CD14-positive monocyte (primary cell): ENCODE measurements at regions not wholly inside any gene's neighbourhood (a gene's known extent, or its start where the extent isn't known, plus 50 kb on each side); places are given as distances from the start of the nearest gene placed in this dataset.

Source experiments
- DNase-seq, 3 donors: peaks; one replicate each; pipeline ENCODE4 v3.0.0-alpha.2; 2011 to 2022
- H2AFZ ChIP-seq: 2 replicates; pipeline ENCODE4 v1.6.0; 2012; ENCODE audit warnings: mild to moderate bottlenecking, low read depth, low read length, inconsistent platforms; ENCODE audit not compliant: insufficient read depth, poor library complexity, severe bottlenecking
- H3K27ac ChIP-seq, 2 donors: 1 replicate in 1 of 2; 2 replicates in 1 of 2; pipeline ENCODE4 v1.5.1; 2012 to 2013; ENCODE audit warnings: low read length in 2 of 2, control low read depth in 1 of 2, inconsistent platforms in 1 of 2, low read depth in 1 of 2, mild to moderate bottlenecking in 1 of 2
- H3K27me3 ChIP-seq, 2 donors: one replicate each; pipeline versions ENCODE4 v1.6.0 to v1.6.1; 2011 to 2013; ENCODE audit warnings: low read length in 2 of 2; ENCODE audit not compliant: control insufficient read depth in 2 of 2, insufficient read depth in 2 of 2
- H3K36me3 ChIP-seq, 2 donors: replicated peaks in 1 of 2; 1 replicate in 1 of 2; 2 replicates in 1 of 2; pipeline versions ENCODE4 v1.5.1 to v1.6.1; 2012 to 2013; ENCODE audit warnings: low read length in 2 of 2, control low read depth in 1 of 2, inconsistent platforms in 1 of 2, mild to moderate bottlenecking in 1 of 2; ENCODE audit not compliant: insufficient read depth in 2 of 2, control insufficient read depth in 1 of 2
- H3K4me1 ChIP-seq, 2 donors: 1 replicate in 1 of 2; 2 replicates in 1 of 2; pipeline versions ENCODE4 v1.5.1 to v1.6.1; 2012 to 2013; ENCODE audit warnings: low read length in 2 of 2, control low read depth in 1 of 2, inconsistent platforms in 1 of 2, mild to moderate bottlenecking in 1 of 2, moderate library complexity in 1 of 2; ENCODE audit not compliant: insufficient read depth in 2 of 2, control insufficient read depth in 1 of 2
- H3K4me2 ChIP-seq: replicated peaks from 2 replicates; pipeline ENCODE3; 2012; ENCODE audit warnings: low read length, moderate library complexity, mild to moderate bottlenecking; ENCODE audit not compliant: poor library complexity, severe bottlenecking; ENCODE audit errors: extremely low read depth
- H3K4me3 ChIP-seq, 3 experiments: fragments of 200-600 bp in 1 of 3; sonication (generic) in 1 of 3; replicated peaks in 1 of 3; 1 replicate in 2 of 3; 2 replicates in 1 of 3; pipeline ENCODE4 v1.5.1; 2011 to 2013; ENCODE audit warnings: low read length in 3 of 3, mild to moderate bottlenecking in 3 of 3, control low read depth in 2 of 3, low read depth in 2 of 3, inconsistent platforms in 1 of 3, moderate library complexity in 1 of 3
- H3K79me2 ChIP-seq: 2 replicates; pipeline ENCODE4 v1.6.0; 2012; ENCODE audit warnings: mild to moderate bottlenecking, control low read depth, inconsistent platforms, low read length, moderate library complexity; ENCODE audit not compliant: insufficient read depth
- H3K9ac ChIP-seq: 2 replicates; pipeline ENCODE4 v1.6.0; 2017; ENCODE audit warnings: low read length, mild to moderate bottlenecking; ENCODE audit not compliant: insufficient read depth, poor library complexity, severe bottlenecking
- H3K9me3 ChIP-seq, 2 donors: replicated peaks in 1 of 2; 1 replicate in 1 of 2; 2 replicates in 1 of 2; pipeline versions ENCODE4 v1.5.1 to v1.6.1; 2012 to 2013; ENCODE audit warnings: low read length in 2 of 2, control low read depth in 1 of 2; ENCODE audit not compliant: control insufficient read depth in 1 of 2, insufficient read depth in 1 of 2
- H4K20me1 ChIP-seq: 2 replicates; pipeline ENCODE4 v1.6.0; 2012; ENCODE audit warnings: mild to moderate bottlenecking, low read length, control low read depth, moderate library complexity; ENCODE audit not compliant: insufficient read depth
- H3K27ac Mint-ChIP-seq, 7 donors: one replicate each; pipeline ENCODE4 v1.8.0; 2020; ENCODE audit warnings: mild to moderate bottlenecking in 7 of 7, mixed read lengths in 7 of 7, moderate library complexity in 6 of 7, inconsistent platforms in 2 of 7
- H3K27me3 Mint-ChIP-seq, 3 donors: one replicate each; pipeline ENCODE4 v1.8.0; 2021 to 2022; ENCODE audit warnings: low read depth in 3 of 3, mild to moderate bottlenecking in 3 of 3, mixed read lengths in 3 of 3, moderate library complexity in 3 of 3, inconsistent platforms in 1 of 3
- H3K36me3 Mint-ChIP-seq, 2 donors: one replicate each; pipeline ENCODE4 v1.8.0; 2020; ENCODE audit warnings: mixed read lengths in 2 of 2, inconsistent platforms in 1 of 2, mild to moderate bottlenecking in 1 of 2
- H3K4me1 Mint-ChIP-seq: one replicate; pipeline ENCODE4 v1.8.0; 2020; ENCODE audit warnings: mild to moderate bottlenecking, mixed read lengths
- H3K4me3 Mint-ChIP-seq, 2 donors: one replicate each; pipeline ENCODE4 v1.8.0; 2020; ENCODE audit warnings: mild to moderate bottlenecking in 2 of 2, mixed read lengths in 2 of 2, moderate library complexity in 1 of 2
- H3K9me3 Mint-ChIP-seq, 7 donors: one replicate each; pipeline ENCODE4 v1.8.0; 2020 to 2022; ENCODE audit warnings: mixed read lengths in 7 of 7, mild to moderate bottlenecking in 6 of 7, moderate library complexity in 6 of 7, inconsistent platforms in 2 of 7
- WGBS: methylation state at CpG from one replicate; pipeline ENCODE4 v1.1.5; 2013; ENCODE audit warnings: missing lambda C conversion rate; ENCODE audit not compliant: insufficient coverage; 5-methylcytosine and 5-hydroxymethylcytosine counted together
- intact Hi-C, 2 donors: fragments of 100-400 bp; cut with micrococcal nuclease; formaldehyde crosslinking; loops; one replicate each; pipeline versions ENCODE4 v1.15.0 to v1.15.1; 2023
- TF ChIP-seq, protein P1 (sequence below): fragments of 200-600 bp; IDR thresholded peaks from one replicate; pipeline ENCODE4 v1.8.0; 2022; ENCODE audit warnings: antibody characterized with exemption, mild to moderate bottlenecking

- Histone ChIP-seq H2AFZ (no peak overlapping the region), H3K4me1 (peaks cover 0 to 7% of the 10 kb centered on the region in 2 donors), H3K36me3 (no peaks in the 10 kb centered on the region), H4K20me1 (no peaks in the 10 kb centered on the region), H3K9me3 (no peaks in the 10 kb centered on the region), H3K4me2 (no peak overlapping the region), H3K27me3 (no peaks in the 10 kb centered on the region), H3K27ac (no peak overlapping the region), H3K4me3 (no peak overlapping the region), H3K79me2 (no peaks in the 10 kb centered on the region), H3K9ac (no peak overlapping the region)
- WGBS, result no CpG with 5 or more reads among the region's 3 CpGs
- Mint-ChIP-seq H3K4me3 (no peak overlapping the region), H3K27ac (no peak overlapping the region), H3K36me3 (no peaks in the 10 kb centered on the region), H3K4me1 (peaks cover 16% of the 10 kb centered on the region), H3K9me3 (no peaks in the 10 kb centered on the region), H3K27me3 (peaks cover 0 to 7% (median 3%) of the 10 kb centered on the region in 3 donors)
- DNase-seq, result no peak
- TF ChIP-seq, protein P1, sequence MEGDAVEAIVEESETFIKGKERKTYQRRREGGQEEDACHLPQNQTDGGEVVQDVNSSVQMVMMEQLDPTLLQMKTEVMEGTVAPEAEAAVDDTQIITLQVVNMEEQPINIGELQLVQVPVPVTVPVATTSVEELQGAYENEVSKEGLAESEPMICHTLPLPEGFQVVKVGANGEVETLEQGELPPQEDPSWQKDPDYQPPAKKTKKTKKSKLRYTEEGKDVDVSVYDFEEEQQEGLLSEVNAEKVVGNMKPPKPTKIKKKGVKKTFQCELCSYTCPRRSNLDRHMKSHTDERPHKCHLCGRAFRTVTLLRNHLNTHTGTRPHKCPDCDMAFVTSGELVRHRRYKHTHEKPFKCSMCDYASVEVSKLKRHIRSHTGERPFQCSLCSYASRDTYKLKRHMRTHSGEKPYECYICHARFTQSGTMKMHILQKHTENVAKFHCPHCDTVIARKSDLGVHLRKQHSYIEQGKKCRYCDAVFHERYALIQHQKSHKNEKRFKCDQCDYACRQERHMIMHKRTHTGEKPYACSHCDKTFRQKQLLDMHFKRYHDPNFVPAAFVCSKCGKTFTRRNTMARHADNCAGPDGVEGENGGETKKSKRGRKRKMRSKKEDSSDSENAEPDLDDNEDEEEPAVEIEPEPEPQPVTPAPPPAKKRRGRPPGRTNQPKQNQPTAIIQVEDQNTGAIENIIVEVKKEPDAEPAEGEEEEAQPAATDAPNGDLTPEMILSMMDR, result no peak
- intact Hi-C loops, result no loop called here
Measured at GRCh38 chr4:123469245-123469644, 72.7 kb downstream of the SPRY1 start.

GRCh38 chr4:123469696-123470095 is 73.1 kb downstream of the SPRY1 start:
- TF ChIP-seq, protein P1, result no peak
- Histone ChIP-seq H3K9me3 (no peaks in the 10 kb centered on the region), H3K36me3 (no peaks in the 10 kb centered on the region), H3K79me2 (no peaks in the 10 kb centered on the region), H3K27ac (no peak overlapping the region), H3K27me3 (no peaks in the 10 kb centered on the region), H4K20me1 (no peaks in the 10 kb centered on the region), H3K9ac (no peak overlapping the region), H3K4me2 (no peak overlapping the region), H3K4me3 (no peak overlapping the region), H3K4me1 (peaks cover 0 to 7% of the 10 kb centered on the region in 2 donors), H2AFZ (no peak overlapping the region)
- Mint-ChIP-seq H3K36me3 (no peaks in the 10 kb centered on the region), H3K4me1 (peaks cover 16% of the 10 kb centered on the region), H3K27ac (no peak overlapping the region), H3K9me3 (no peaks in the 10 kb centered on the region), H3K27me3 (peaks cover 0 to 7% (median 3%) of the 10 kb centered on the region in 3 donors), H3K4me3 (no peak overlapping the region)
- no peak for DNase-seq
- WGBS, result no CpG with 5 or more reads among the region's 2 CpGs
- intact Hi-C loops, result no loop called here
